ENCODE measurements at regions not wholly inside any gene's neighbourhood (a gene's known extent, or its start where the extent isn't known, plus 50 kb on each side); places are given as distances from the start of the nearest gene placed in this dataset.

GRCh38 chr5:125812651-125813050 lies 610.6 kb upstream of the GRAMD2B start:
- Histone ChIP-seq H3K4me3 (ENCODE audit: low read length) (no peak overlapping the region), H3K27ac (ENCODE audit: low read depth, low read length) (no peak overlapping the region), H3K36me3 (ENCODE audit: control insufficient read depth in 2 of 3, insufficient read depth in 3 of 3, low read length in 3 of 3) (no peaks in the 10 kb centered on the region), H3K4me1 (ENCODE audit: control insufficient read depth in 2 of 2, insufficient read depth in 2 of 2, low read length in 2 of 2) (no peaks in the 10 kb centered on the region), H3K27me3 (ENCODE audit: control insufficient read depth in 2 of 2, insufficient read depth in 2 of 2, low read length in 2 of 2) (no peaks in the 10 kb centered on the region), H3K9me3 (ENCODE audit: control insufficient read depth in 2 of 3, low read length in 3 of 3) (no peaks in the 10 kb centered on the region)
- DNase-seq (no peak), ATAC-seq (no peak)
- ChIA-PET POLR2A (no interaction called here), CTCF (no interaction called here)
- Mint-ChIP-seq H3K36me3 (no peaks in the 10 kb centered on the region), H3K27me3 (no peaks in the 10 kb centered on the region), H3K4me3 (no peak overlapping the region), H3K27ac (no peak overlapping the region), H3K4me1 (no peaks in the 10 kb centered on the region), H3K9me3 (peaks cover 0 to 16% (median 0%) of the 10 kb centered on the region in 11 donors)
- intact Hi-C loops (cut with micrococcal nuclease) = no loop called here

- Histone ChIP-seq H3K4me1 (ENCODE audit: control insufficient read depth in 2 of 2, insufficient read depth in 2 of 2, low read length in 2 of 2) (no peaks in the 10 kb centered on the region), H3K27me3 (ENCODE audit: control insufficient read depth in 2 of 2, insufficient read depth in 2 of 2, low read length in 2 of 2) (no peaks in the 10 kb centered on the region), H3K9me3 (ENCODE audit: control insufficient read depth in 2 of 3, low read length in 3 of 3) (no peaks in the 10 kb centered on the region), H3K27ac (ENCODE audit: low read depth, low read length) (no peak overlapping the region), H3K4me3 (ENCODE audit: low read length) (no peak overlapping the region), H3K36me3 (ENCODE audit: control insufficient read depth in 2 of 3, insufficient read depth in 3 of 3, low read length in 3 of 3) (no peaks in the 10 kb centered on the region)
- ChIA-PET POLR2A (no interaction called here), CTCF (no interaction called here)
- no peaks in the 10 kb centered on the region for H3K36me3 Mint-ChIP-seq
- no peak for ATAC-seq
- no peaks in the 10 kb centered on the region for H3K27me3 Mint-ChIP-seq
- intact Hi-C loops (cut with micrococcal nuclease) = no loop called here
- peaks cover 0 to 10% (median 0%) of the 10 kb centered on the region in 11 donors for H3K9me3 Mint-ChIP-seq
- H3K4me1 Mint-ChIP-seq = no peaks in the 10 kb centered on the region
- no peak overlapping the region for H3K4me3 Mint-ChIP-seq
- DNase-seq = no peak
- H3K27ac Mint-ChIP-seq = no peak overlapping the region
Measured at GRCh38 chr5:125813221-125813974, 609.8 kb upstream of the GRAMD2B start.

- ChIA-PET CTCF (no interaction called here), POLR2A (no interaction called here)
- ATAC-seq (no peak), DNase-seq (no peak)
- Mint-ChIP-seq H3K27ac (no peak overlapping the region), H3K27me3 (no peaks in the 10 kb centered on the region), H3K4me3 (no peak overlapping the region), H3K4me1 (no peaks in the 10 kb centered on the region), H3K36me3 (no peaks in the 10 kb centered on the region), H3K9me3 (peaks cover 0 to 6% (median 0%) of the 10 kb centered on the region in 11 donors)
- Histone ChIP-seq H3K27me3 (ENCODE audit: control insufficient read depth in 2 of 2, insufficient read depth in 2 of 2, low read length in 2 of 2) (no peaks in the 10 kb centered on the region), H3K27ac (ENCODE audit: low read depth, low read length) (no peak overlapping the region), H3K4me1 (ENCODE audit: control insufficient read depth in 2 of 2, insufficient read depth in 2 of 2, low read length in 2 of 2) (no peaks in the 10 kb centered on the region), H3K36me3 (ENCODE audit: control insufficient read depth in 2 of 3, insufficient read depth in 3 of 3, low read length in 3 of 3) (no peaks in the 10 kb centered on the region), H3K9me3 (ENCODE audit: control insufficient read depth in 2 of 3, low read length in 3 of 3) (no peaks in the 10 kb centered on the region), H3K4me3 (ENCODE audit: low read length) (no peak overlapping the region)
- intact Hi-C loops (cut with micrococcal nuclease) = no loop called here
Measured at GRCh38 chr5:125814119-125814518, 609.1 kb upstream of the GRAMD2B start.

DNA sequence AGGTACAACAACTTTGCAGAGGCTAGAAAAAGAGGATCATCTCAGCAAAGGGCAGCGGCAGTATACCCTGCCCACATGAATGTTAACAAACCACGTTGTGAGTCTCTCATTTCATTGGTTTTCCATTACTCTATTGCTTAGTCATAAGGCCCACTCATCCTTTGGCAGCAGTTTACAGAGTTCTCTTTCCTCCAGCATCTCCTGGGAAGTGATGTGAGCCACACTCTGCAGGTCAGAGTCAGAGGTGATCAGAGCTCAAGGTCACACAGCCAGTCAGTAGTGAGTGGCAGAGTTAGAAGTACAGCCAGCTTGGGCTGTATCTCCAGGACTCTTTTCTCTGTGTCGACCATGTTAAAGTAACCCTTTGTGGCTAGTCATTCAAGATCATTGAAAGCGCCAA lies 599.6 kb upstream of the GRAMD2B start:
- H3K4me1 Mint-ChIP-seq = no peaks in the 10 kb centered on the region
- no peak overlapping the region for H3K27ac Mint-ChIP-seq
- no peak overlapping the region for H3K4me3 Mint-ChIP-seq
- Histone ChIP-seq H3K9me3 (ENCODE audit: control insufficient read depth in 2 of 3, low read length in 3 of 3) (no peaks in the 10 kb centered on the region), H3K4me3 (ENCODE audit: low read length) (no peak overlapping the region), H3K27me3 (ENCODE audit: control insufficient read depth in 2 of 2, insufficient read depth in 2 of 2, low read length in 2 of 2) (no peaks in the 10 kb centered on the region), H3K27ac (ENCODE audit: low read depth, low read length) (no peak overlapping the region), H3K36me3 (ENCODE audit: control insufficient read depth in 2 of 3, insufficient read depth in 3 of 3, low read length in 3 of 3) (no peaks in the 10 kb centered on the region), H3K4me1 (ENCODE audit: control insufficient read depth in 2 of 2, insufficient read depth in 2 of 2, low read length in 2 of 2) (no peaks in the 10 kb centered on the region)
- ChIA-PET POLR2A (no interaction called here), CTCF (no interaction called here)
- intact Hi-C loops (cut with micrococcal nuclease) = no loop called here
- H3K27me3 Mint-ChIP-seq = no peaks in the 10 kb centered on the region
- H3K9me3 Mint-ChIP-seq = peaks cover 0 to 18% (median 5%) of the 10 kb centered on the region in 11 donors
- H3K36me3 Mint-ChIP-seq = no peaks in the 10 kb centered on the region
- ATAC-seq (no peak), DNase-seq (no peak)

DNA sequence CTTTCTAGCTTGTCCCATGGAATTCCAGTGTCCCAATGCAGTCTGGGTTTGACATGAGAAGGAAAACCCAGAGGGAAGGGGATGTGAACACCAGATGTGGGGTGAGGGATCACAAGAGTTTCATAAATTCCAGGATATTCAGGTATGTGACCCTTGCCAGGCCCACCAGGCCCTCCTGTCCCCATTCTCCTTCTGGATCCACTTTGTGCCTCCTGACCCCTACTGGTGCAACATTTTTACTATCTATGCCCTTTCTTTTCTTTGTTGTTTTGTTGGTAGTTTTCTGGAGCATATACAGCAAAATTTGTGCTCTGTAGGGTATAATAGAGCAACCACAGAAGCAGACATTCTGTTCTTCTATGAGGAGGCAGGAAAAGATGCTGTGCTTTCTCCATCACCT lies 597.0 kb upstream of the GRAMD2B start:
- CTCF ChIA-PET = no interaction called here

DNA sequence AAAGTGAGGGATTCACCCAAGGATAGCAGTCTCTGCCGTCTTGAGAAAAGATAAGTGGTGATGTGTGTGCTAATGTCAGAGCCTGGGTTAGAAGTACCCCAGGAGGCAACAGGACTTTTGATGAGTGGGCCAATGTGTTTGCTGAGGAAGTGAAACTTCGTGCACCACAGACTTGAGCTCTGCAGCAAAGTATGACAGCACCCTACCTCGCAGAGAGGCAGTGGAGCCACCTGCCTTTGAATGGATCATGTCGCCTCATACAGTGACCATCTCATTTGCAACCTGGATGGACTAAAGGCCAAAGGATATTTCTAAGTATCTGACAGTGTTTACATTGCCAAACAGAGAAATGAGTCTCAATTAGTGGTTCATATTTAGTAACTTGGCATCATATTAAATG lies 593.9 kb upstream of the GRAMD2B start:
- Histone ChIP-seq H3K4me3 (ENCODE audit: low read length) (no peak overlapping the region), H3K36me3 (ENCODE audit: control insufficient read depth in 2 of 3, insufficient read depth in 3 of 3, low read length in 3 of 3) (no peaks in the 10 kb centered on the region), H3K9me3 (ENCODE audit: control insufficient read depth in 2 of 3, low read length in 3 of 3) (no peaks in the 10 kb centered on the region), H3K27ac (ENCODE audit: low read depth, low read length) (no peak overlapping the region), H3K27me3 (ENCODE audit: control insufficient read depth in 2 of 2, insufficient read depth in 2 of 2, low read length in 2 of 2) (no peaks in the 10 kb centered on the region), H3K4me1 (ENCODE audit: control insufficient read depth in 2 of 2, insufficient read depth in 2 of 2, low read length in 2 of 2) (no peaks in the 10 kb centered on the region)
- Mint-ChIP-seq H3K27me3 (no peaks in the 10 kb centered on the region), H3K36me3 (no peaks in the 10 kb centered on the region), H3K9me3 (peaks cover 1 to 22% (median 8%) of the 10 kb centered on the region in 11 donors), H3K27ac (no peak overlapping the region), H3K4me3 (no peak overlapping the region), H3K4me1 (no peaks in the 10 kb centered on the region)
- no peak for ATAC-seq
- no peak for DNase-seq
- CTCF ChIA-PET = no interaction called here
- POLR2A ChIA-PET = no interaction called here
- intact Hi-C loops (cut with micrococcal nuclease) = no loop called here

More for the DNA sequence above, 597.0 kb upstream of the GRAMD2B start:
- no peak overlapping the region for H3K27ac ChIP-seq (ENCODE audit: low read depth, low read length)
- DNase-seq = no peak
- Mint-ChIP-seq H3K36me3 (no peaks in the 10 kb centered on the region), H3K27me3 (no peaks in the 10 kb centered on the region), H3K27ac (no peak overlapping the region), H3K4me3 (no peak overlapping the region), H3K4me1 (no peaks in the 10 kb centered on the region), H3K9me3 (peaks cover 1 to 18% (median 5%) of the 10 kb centered on the region in 11 donors)
- POLR2A ChIA-PET = no interaction called here
- H3K4me1 ChIP-seq (ENCODE audit: control insufficient read depth in 2 of 2, insufficient read depth in 2 of 2, low read length in 2 of 2) = no peaks in the 10 kb centered on the region
- H3K27me3 ChIP-seq (ENCODE audit: control insufficient read depth in 2 of 2, insufficient read depth in 2 of 2, low read length in 2 of 2) = no peaks in the 10 kb centered on the region
- no peak overlapping the region for H3K4me3 ChIP-seq (ENCODE audit: low read length)
- no peaks in the 10 kb centered on the region for H3K9me3 ChIP-seq (ENCODE audit: control insufficient read depth in 2 of 3, low read length in 3 of 3)
- intact Hi-C loops (cut with micrococcal nuclease) = no loop called here
- H3K36me3 ChIP-seq (ENCODE audit: control insufficient read depth in 2 of 3, insufficient read depth in 3 of 3, low read length in 3 of 3) = no peaks in the 10 kb centered on the region
- ATAC-seq = no peak

DNA sequence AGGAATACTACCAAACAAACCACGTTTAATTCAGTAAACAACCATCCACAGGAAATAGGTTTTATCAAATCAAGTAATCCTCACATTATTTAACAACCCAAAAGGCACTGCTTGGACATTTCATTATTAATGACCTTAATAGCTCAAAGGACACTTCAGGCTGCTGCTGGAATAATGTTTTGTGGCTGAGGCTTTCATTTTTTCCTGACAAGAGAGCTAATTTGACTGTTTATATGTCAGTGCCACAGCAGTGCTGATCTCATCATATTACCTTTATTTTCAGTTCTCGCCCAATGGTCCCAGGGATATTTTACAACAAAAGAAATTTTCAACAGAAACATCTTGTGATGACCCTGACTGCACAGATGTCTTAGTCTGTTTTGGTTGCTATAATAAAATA lies 589.8 kb upstream of the GRAMD2B start:
- Histone ChIP-seq H3K9me3 (ENCODE audit: control insufficient read depth in 2 of 3, low read length in 3 of 3) (no peaks in the 10 kb centered on the region), H3K4me1 (ENCODE audit: control insufficient read depth in 2 of 2, insufficient read depth in 2 of 2, low read length in 2 of 2) (no peaks in the 10 kb centered on the region), H3K4me3 (ENCODE audit: low read length) (no peak overlapping the region), H3K27ac (ENCODE audit: low read depth, low read length) (no peak overlapping the region), H3K36me3 (ENCODE audit: control insufficient read depth in 2 of 3, insufficient read depth in 3 of 3, low read length in 3 of 3) (no peaks in the 10 kb centered on the region), H3K27me3 (ENCODE audit: control insufficient read depth in 2 of 2, insufficient read depth in 2 of 2, low read length in 2 of 2) (no peaks in the 10 kb centered on the region)
- DNase-seq (no peak), ATAC-seq (no peak)
- Mint-ChIP-seq H3K27me3 (no peaks in the 10 kb centered on the region), H3K36me3 (no peaks in the 10 kb centered on the region), H3K9me3 (peaks cover 0 to 15% (median 4%) of the 10 kb centered on the region in 11 donors), H3K4me1 (no peaks in the 10 kb centered on the region), H3K4me3 (no peak overlapping the region), H3K27ac (no peak overlapping the region)
- intact Hi-C loops (cut with micrococcal nuclease) = no loop called here
- ChIA-PET POLR2A (no interaction called here), CTCF (no interaction called here)

Measured in naive thymus-derived CD4-positive, alpha-beta T cell (primary cell).